ENCODE measurements at regions not wholly inside any gene's neighbourhood (a gene's known extent, or its start where the extent isn't known, plus 50 kb on each side); places are given as distances from the start of the nearest gene placed in this dataset.

DNA sequence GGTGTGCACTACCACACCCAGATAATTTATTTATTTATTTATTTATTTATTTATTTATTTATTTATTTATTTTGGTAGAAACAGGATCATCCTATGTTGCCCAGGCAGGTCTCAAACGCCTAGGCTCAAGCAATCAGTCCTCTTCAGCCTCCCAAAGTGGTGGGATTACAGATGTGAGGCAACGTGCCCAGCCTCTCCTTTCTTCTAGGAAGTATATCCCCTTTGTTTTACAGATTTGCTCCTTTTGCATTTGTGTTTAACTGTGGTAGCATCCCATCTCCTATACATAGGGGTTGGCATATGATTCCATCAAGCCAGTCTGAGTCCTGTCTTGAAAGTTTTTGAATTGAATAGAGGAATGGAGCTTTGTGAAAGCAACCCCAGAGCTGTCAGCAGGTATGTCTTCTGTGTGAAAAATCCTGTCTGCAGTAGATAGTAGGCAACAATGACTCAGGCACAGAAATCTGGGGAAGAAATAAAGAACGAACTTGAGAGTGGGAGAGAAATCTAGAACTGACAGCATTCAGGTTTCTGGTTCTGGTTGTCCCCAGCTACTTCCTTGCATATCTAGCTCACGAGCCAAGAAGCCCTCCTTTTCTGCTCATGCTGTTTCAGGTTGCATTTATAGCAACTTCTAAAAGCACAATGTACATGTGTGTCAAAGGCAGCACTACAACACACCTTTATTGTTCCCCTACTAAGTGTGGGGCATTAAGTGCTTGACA is 113.7 kb upstream of the LSM6 start:
- no peak for TF ChIP-seq TEAD4 (IDR thresholded peaks at IDR 0.05)
- no peak for TF ChIP-seq YY1 (IDR thresholded peaks at IDR 0.05; ENCODE audit: low read depth)
- no peak for TF ChIP-seq TCF12 (IDR thresholded peaks at IDR 0.05; ENCODE audit: low read depth)
- TF ChIP-seq NFIC (IDR thresholded peaks at IDR 0.05): no peak
- TF ChIP-seq TAF1 (IDR thresholded peaks at IDR 0.05; ENCODE audit: low read depth): no peak
- TF ChIP-seq, protein P1, sequence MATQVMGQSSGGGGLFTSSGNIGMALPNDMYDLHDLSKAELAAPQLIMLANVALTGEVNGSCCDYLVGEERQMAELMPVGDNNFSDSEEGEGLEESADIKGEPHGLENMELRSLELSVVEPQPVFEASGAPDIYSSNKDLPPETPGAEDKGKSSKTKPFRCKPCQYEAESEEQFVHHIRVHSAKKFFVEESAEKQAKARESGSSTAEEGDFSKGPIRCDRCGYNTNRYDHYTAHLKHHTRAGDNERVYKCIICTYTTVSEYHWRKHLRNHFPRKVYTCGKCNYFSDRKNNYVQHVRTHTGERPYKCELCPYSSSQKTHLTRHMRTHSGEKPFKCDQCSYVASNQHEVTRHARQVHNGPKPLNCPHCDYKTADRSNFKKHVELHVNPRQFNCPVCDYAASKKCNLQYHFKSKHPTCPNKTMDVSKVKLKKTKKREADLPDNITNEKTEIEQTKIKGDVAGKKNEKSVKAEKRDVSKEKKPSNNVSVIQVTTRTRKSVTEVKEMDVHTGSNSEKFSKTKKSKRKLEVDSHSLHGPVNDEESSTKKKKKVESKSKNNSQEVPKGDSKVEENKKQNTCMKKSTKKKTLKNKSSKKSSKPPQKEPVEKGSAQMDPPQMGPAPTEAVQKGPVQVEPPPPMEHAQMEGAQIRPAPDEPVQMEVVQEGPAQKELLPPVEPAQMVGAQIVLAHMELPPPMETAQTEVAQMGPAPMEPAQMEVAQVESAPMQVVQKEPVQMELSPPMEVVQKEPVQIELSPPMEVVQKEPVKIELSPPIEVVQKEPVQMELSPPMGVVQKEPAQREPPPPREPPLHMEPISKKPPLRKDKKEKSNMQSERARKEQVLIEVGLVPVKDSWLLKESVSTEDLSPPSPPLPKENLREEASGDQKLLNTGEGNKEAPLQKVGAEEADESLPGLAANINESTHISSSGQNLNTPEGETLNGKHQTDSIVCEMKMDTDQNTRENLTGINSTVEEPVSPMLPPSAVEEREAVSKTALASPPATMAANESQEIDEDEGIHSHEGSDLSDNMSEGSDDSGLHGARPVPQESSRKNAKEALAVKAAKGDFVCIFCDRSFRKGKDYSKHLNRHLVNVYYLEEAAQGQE (IDR thresholded peaks at IDR 0.05; ENCODE audit: low read depth): no peak
- TF ChIP-seq, protein P2, sequence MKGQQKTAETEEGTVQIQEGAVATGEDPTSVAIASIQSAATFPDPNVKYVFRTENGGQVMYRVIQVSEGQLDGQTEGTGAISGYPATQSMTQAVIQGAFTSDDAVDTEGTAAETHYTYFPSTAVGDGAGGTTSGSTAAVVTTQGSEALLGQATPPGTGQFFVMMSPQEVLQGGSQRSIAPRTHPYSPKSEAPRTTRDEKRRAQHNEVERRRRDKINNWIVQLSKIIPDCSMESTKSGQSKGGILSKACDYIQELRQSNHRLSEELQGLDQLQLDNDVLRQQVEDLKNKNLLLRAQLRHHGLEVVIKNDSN (IDR thresholded peaks at IDR 0.05): no peak
- no peak for TF ChIP-seq EP300 (IDR thresholded peaks at IDR 0.05; ENCODE audit: borderline replicate concordance)
- no peak for TF ChIP-seq ZBTB7A (IDR thresholded peaks at IDR 0.05; ENCODE audit: low read depth)
- no peak for TF ChIP-seq EGR1 (IDR thresholded peaks at IDR 0.05)
- TF ChIP-seq CEBPB (IDR thresholded peaks at IDR 0.05): no peak
- TF ChIP-seq FOXM1 (IDR thresholded peaks at IDR 0.05; ENCODE audit: borderline replicate concordance, low read depth): no peak
- TF ChIP-seq RAD21 (IDR thresholded peaks at IDR 0.05; ENCODE audit: low read depth): no peak
- no peak for TF ChIP-seq MAX (IDR thresholded peaks at IDR 0.05)
- TF ChIP-seq CREB1 (IDR thresholded peaks at IDR 0.05; ENCODE audit: low read depth): no peak

DNA sequence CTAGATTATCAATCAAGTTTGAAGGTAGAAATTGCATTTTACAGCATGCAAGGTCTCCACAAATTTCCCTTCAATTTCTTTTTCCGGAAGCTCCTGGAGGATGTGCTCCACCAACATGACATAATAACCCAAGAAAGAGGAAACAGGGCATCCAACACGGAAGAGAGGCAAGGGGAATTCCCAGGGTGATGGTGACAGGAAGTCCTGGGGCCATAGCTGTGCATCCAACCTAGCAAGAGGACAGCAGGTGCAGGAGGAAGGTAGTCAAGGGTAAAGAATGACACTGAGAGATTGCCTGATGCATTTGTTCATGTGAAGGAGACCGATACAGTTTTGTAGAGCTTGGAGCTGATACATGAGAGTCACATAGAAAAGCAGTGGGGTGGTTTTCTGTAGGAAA is 115.7 kb upstream of the LSM6 start:
- no peak for TF ChIP-seq TAF1 (IDR thresholded peaks at IDR 0.05; ENCODE audit: low read depth)
- TF ChIP-seq CREB1 (IDR thresholded peaks at IDR 0.05; ENCODE audit: low read depth): no peak
- TF ChIP-seq TCF12 (IDR thresholded peaks at IDR 0.05; ENCODE audit: low read depth): no peak
- TF ChIP-seq NFIC (IDR thresholded peaks at IDR 0.05): no peak
- TF ChIP-seq, protein P2 (IDR thresholded peaks at IDR 0.05): no peak
- no peak for TF ChIP-seq EP300 (IDR thresholded peaks at IDR 0.05; ENCODE audit: borderline replicate concordance)
- TF ChIP-seq TEAD4 (IDR thresholded peaks at IDR 0.05): no peak
- TF ChIP-seq, protein P1 (IDR thresholded peaks at IDR 0.05; ENCODE audit: low read depth): no peak
- TF ChIP-seq EGR1 (IDR thresholded peaks at IDR 0.05): no peak
- TF ChIP-seq ZBTB7A (IDR thresholded peaks at IDR 0.05; ENCODE audit: low read depth): no peak
- TF ChIP-seq FOXM1 (IDR thresholded peaks at IDR 0.05; ENCODE audit: borderline replicate concordance, low read depth): no peak
- TF ChIP-seq YY1 (IDR thresholded peaks at IDR 0.05; ENCODE audit: low read depth): no peak
- no peak for TF ChIP-seq CEBPB (IDR thresholded peaks at IDR 0.05)
- no peak for TF ChIP-seq MAX (IDR thresholded peaks at IDR 0.05)
- no peak for TF ChIP-seq RAD21 (IDR thresholded peaks at IDR 0.05; ENCODE audit: low read depth)

DNA sequence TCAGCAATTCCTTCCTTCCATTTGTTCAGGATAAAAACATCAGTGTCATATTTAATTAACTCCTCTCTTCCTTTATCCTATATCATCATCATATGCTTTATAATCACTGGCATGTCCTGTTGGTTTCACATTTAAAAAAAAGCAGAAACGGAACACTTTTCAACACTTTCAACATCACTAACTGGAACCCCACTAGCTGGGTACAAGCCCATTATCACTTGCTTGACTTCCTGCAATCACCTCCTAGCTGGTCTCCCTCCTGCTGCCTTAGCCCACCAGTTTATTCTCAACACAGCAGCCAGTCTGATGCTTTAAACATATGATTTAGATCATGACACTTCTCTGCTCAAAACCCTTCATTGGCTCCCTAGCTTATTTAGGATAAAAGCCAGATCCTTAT is 116.4 kb upstream of the LSM6 start:
- TF ChIP-seq YY1 (IDR thresholded peaks at IDR 0.05; ENCODE audit: low read depth): no peak
- no peak for TF ChIP-seq MAX (IDR thresholded peaks at IDR 0.05)
- no peak for TF ChIP-seq RAD21 (IDR thresholded peaks at IDR 0.05; ENCODE audit: low read depth)
- no peak for TF ChIP-seq NFIC (IDR thresholded peaks at IDR 0.05)
- TF ChIP-seq ZBTB7A (IDR thresholded peaks at IDR 0.05; ENCODE audit: low read depth): no peak
- TF ChIP-seq TEAD4 (IDR thresholded peaks at IDR 0.05): no peak
- TF ChIP-seq CREB1 (IDR thresholded peaks at IDR 0.05; ENCODE audit: low read depth): no peak
- TF ChIP-seq, protein P1 (IDR thresholded peaks at IDR 0.05; ENCODE audit: low read depth): no peak
- no peak for TF ChIP-seq TAF1 (IDR thresholded peaks at IDR 0.05; ENCODE audit: low read depth)
- no peak for TF ChIP-seq CEBPB (IDR thresholded peaks at IDR 0.05)
- no peak for TF ChIP-seq FOXM1 (IDR thresholded peaks at IDR 0.05; ENCODE audit: borderline replicate concordance, low read depth)
- TF ChIP-seq TCF12 (IDR thresholded peaks at IDR 0.05; ENCODE audit: low read depth): no peak

DNA sequence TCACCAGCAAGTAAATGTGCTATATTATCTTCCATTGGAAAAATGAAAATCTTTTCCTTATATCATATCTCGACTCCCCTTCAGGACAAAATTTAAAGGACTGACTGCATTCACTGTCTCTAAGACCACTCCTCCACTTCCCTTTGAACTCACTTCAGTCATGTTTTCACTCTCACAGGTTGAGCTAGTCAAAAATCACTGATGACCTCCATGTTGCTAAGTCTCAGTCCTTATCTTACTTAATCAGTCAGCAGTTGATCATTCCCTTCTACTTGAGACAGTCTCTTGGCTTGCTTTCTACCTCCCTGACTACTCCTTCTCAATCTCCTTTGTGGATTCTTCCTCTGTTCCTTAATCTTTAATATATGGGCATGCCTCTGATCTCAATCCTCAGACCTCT is 117.0 kb upstream of the LSM6 start:
- TF ChIP-seq TAF1 (IDR thresholded peaks at IDR 0.05; ENCODE audit: low read depth) (no peak), NFIC (IDR thresholded peaks at IDR 0.05) (no peak)
